Duodenal mucosa (tissue), 2 donors: ENCODE measurements at regions not wholly inside any gene's neighbourhood (a gene's known extent, or its start where the extent isn't known, plus 50 kb on each side); places are given as distances from the start of the nearest gene placed in this dataset.

ENCODE experiments used
- H3K27ac ChIP-seq: one replicate; pipeline ENCODE4 v1.7.0; 2013; ENCODE audit warnings: low read depth, low read length
- H3K27me3 ChIP-seq, 2 donors: one replicate each; pipeline ENCODE4 v1.7.0; 2013; ENCODE audit warnings: low read length in 2 of 2, control low read depth in 1 of 2; ENCODE audit not compliant: insufficient read depth in 2 of 2, control insufficient read depth in 1 of 2
- H3K36me3 ChIP-seq, 2 donors: one replicate each; pipeline ENCODE4 v1.7.0; 2013; ENCODE audit warnings: low read length in 2 of 2, control low read depth in 1 of 2; ENCODE audit not compliant: insufficient read depth in 2 of 2, control insufficient read depth in 1 of 2
- H3K4me1 ChIP-seq, 2 donors: one replicate each; pipeline ENCODE4 v1.7.0; 2013; ENCODE audit warnings: low read length in 2 of 2, control low read depth in 1 of 2; ENCODE audit not compliant: insufficient read depth in 2 of 2, control insufficient read depth in 1 of 2
- H3K4me3 ChIP-seq, 2 donors: one replicate each; pipeline ENCODE4 v1.7.0; 2013; ENCODE audit warnings: low read length in 2 of 2, low read depth in 1 of 2
- H3K9ac ChIP-seq, 2 donors: one replicate each; pipeline ENCODE4 v1.7.0; 2013; ENCODE audit warnings: low read length in 2 of 2, low read depth in 1 of 2
- H3K9me3 ChIP-seq, 2 donors: one replicate each; pipeline ENCODE4 v1.7.0; 2013; ENCODE audit warnings: low read length in 2 of 2, control low read depth in 1 of 2; ENCODE audit not compliant: control insufficient read depth in 1 of 2

- H3K4me3 ChIP-seq: no peak overlapping the region
- H3K9me3 ChIP-seq: no peaks in the 10 kb centered on the region
- no peaks in the 10 kb centered on the region for H3K27me3 ChIP-seq
- H3K36me3 ChIP-seq: no peaks in the 10 kb centered on the region
- H3K27ac ChIP-seq: no peak overlapping the region
- H3K9ac ChIP-seq: no peak overlapping the region
- H3K4me1 ChIP-seq: peaks cover 22 to 51% of the 10 kb centered on the region in 2 donors
Observed at GRCh38 chr6:1079525-1079924, 232.4 kb upstream of the FOXQ1 start.

- Histone ChIP-seq H3K9me3 (no peaks in the 10 kb centered on the region), H3K27me3 (no peaks in the 10 kb centered on the region), H3K27ac (no peak overlapping the region), H3K9ac (no peak overlapping the region), H3K4me3 (no peak overlapping the region), H3K4me1 (peaks cover 22 to 51% of the 10 kb centered on the region in 2 donors), H3K36me3 (no peaks in the 10 kb centered on the region)
Observed at GRCh38 chr6:1077478-1078416, 234.2 kb upstream of the FOXQ1 start.

- Histone ChIP-seq H3K9me3 (no peaks in the 10 kb centered on the region), H3K4me1 (peaks cover 18 to 42% of the 10 kb centered on the region in 2 donors), H3K27ac (no peak overlapping the region), H3K36me3 (no peaks in the 10 kb centered on the region), H3K4me3 (no peak overlapping the region), H3K27me3 (no peaks in the 10 kb centered on the region), H3K9ac (no peak overlapping the region)
Observed at GRCh38 chr6:1076531-1077459, 235.1 kb upstream of the FOXQ1 start.

- no peak overlapping the region for H3K27ac ChIP-seq
- peaks cover 10 to 33% of the 10 kb centered on the region in 2 donors for H3K4me1 ChIP-seq
- no peaks in the 10 kb centered on the region for H3K9me3 ChIP-seq
- no peak overlapping the region for H3K4me3 ChIP-seq
- peak overlapping the region in 1 of 2 donors; percentile 2 for H3K9ac ChIP-seq
- no peaks in the 10 kb centered on the region for H3K27me3 ChIP-seq
- no peaks in the 10 kb centered on the region for H3K36me3 ChIP-seq
Observed at GRCh38 chr6:1075880-1076279, 236.0 kb upstream of the FOXQ1 start.

GRCh38 chr6:1075444-1075843 is 236.5 kb upstream of the FOXQ1 start:
- Histone ChIP-seq H3K4me1 (peaks cover 12 to 31% of the 10 kb centered on the region in 2 donors), H3K9ac (peak overlapping the region in 1 of 2 donors; percentile 2), H3K9me3 (no peaks in the 10 kb centered on the region), H3K36me3 (no peaks in the 10 kb centered on the region), H3K27me3 (no peaks in the 10 kb centered on the region), H3K4me3 (no peak overlapping the region), H3K27ac (no peak overlapping the region)

GRCh38 chr6:1070085-1070521 is 241.8 kb upstream of the FOXQ1 start:
- no peaks in the 10 kb centered on the region for H3K27me3 ChIP-seq
- H3K9ac ChIP-seq: no peak overlapping the region
- H3K9me3 ChIP-seq: no peaks in the 10 kb centered on the region
- no peak overlapping the region for H3K27ac ChIP-seq
- peaks cover 10 to 12% of the 10 kb centered on the region in 2 donors for H3K4me1 ChIP-seq
- no peak overlapping the region for H3K4me3 ChIP-seq
- no peaks in the 10 kb centered on the region for H3K36me3 ChIP-seq

- H3K27me3 ChIP-seq: no peaks in the 10 kb centered on the region
- H3K4me3 ChIP-seq: no peak overlapping the region
- no peaks in the 10 kb centered on the region for H3K9me3 ChIP-seq
- H3K4me1 ChIP-seq: peaks cover 10 to 12% of the 10 kb centered on the region in 2 donors
- no peaks in the 10 kb centered on the region for H3K36me3 ChIP-seq
- no peak overlapping the region for H3K9ac ChIP-seq
- H3K27ac ChIP-seq: no peak overlapping the region
Observed at GRCh38 chr6:1068905-1069304, 243.0 kb upstream of the FOXQ1 start.

- Histone ChIP-seq H3K4me3 (no peak overlapping the region), H3K36me3 (no peaks in the 10 kb centered on the region), H3K4me1 (peaks cover 10 to 12% of the 10 kb centered on the region in 2 donors), H3K27ac (no peak overlapping the region), H3K9ac (no peak overlapping the region), H3K27me3 (no peaks in the 10 kb centered on the region), H3K9me3 (no peaks in the 10 kb centered on the region)
Observed at GRCh38 chr6:1068068-1068467, 243.8 kb upstream of the FOXQ1 start.

GRCh38 chr6:1067346-1067745 is 244.6 kb upstream of the FOXQ1 start:
- H3K4me1 ChIP-seq: peaks cover 10 to 12% of the 10 kb centered on the region in 2 donors
- no peaks in the 10 kb centered on the region for H3K27me3 ChIP-seq
- H3K9me3 ChIP-seq: no peaks in the 10 kb centered on the region
- no peak overlapping the region for H3K27ac ChIP-seq
- H3K4me3 ChIP-seq: no peak overlapping the region
- H3K36me3 ChIP-seq: no peaks in the 10 kb centered on the region
- H3K9ac ChIP-seq: no peak overlapping the region
